ENCODE measurements at regions not wholly inside any gene's neighbourhood (a gene's known extent, or its start where the extent isn't known, plus 50 kb on each side); places are given as distances from the start of the nearest gene placed in this dataset.

GRCh38 chr14:42860371-42860770 is 1253.7 kb downstream of the LRFN5 start:
- TF ChIP-seq POLR2A (IDR thresholded peaks at IDR 0.05; ENCODE audit: extremely low read depth, insufficient read length) (no peak), CTCF (IDR thresholded peaks at IDR 0.05; ENCODE audit: low read depth, low read length) (no peak)

All from NB4 (cell line).